H1 (cell line): ENCODE measurements at regions not wholly inside any gene's neighbourhood (a gene's known extent, or its start where the extent isn't known, plus 50 kb on each side); places are given as distances from the start of the nearest gene placed in this dataset.

Experiments used
- CTCF ChIA-PET: fragments of 300-600 bp; sonication (Branson Sonifier 250); formaldehyde crosslinking; loops from one replicate; lab custom pipeline; 2021; ENCODE audit not compliant: partially characterized antibody; lab: Charles Lee
- POLR2A ChIA-PET: fragments of 300-600 bp; sonication (Branson Sonifier 250); formaldehyde crosslinking; loops from one replicate; lab custom pipeline; 2021; ENCODE audit warnings: inconsistent platforms; ENCODE audit not compliant: partially characterized antibody; lab: Charles Lee
- DNase-seq, 2 experiments: peaks; one replicate each; pipeline versions ENCODE4 v3.0.0 to v3.0.0-alpha.2; 2010 to 2022; ENCODE audit warnings: low spot score in 2 of 2, low read depth in 1 of 2, mixed read lengths in 1 of 2
- FAIRE-seq: peaks from 2 replicates; lab custom pipeline; 2011; peaks lifted over from hg19 to GRCh38; lab: Jason Lieb, UNC
- H2AFZ ChIP-seq: 2 replicates; pipeline ENCODE4 v1.8.1; 2012; ENCODE audit warnings: low read length, inconsistent platforms
- H2AK5ac ChIP-seq: 2 replicates; pipeline ENCODE4 v1.6.1; 2013; ENCODE audit warnings: low read depth, low read length
- H2BK120ac ChIP-seq: replicated peaks from 2 replicates; pipeline ENCODE3; 2013; ENCODE audit warnings: low read depth, low read length, inconsistent platforms
- H2BK12ac ChIP-seq: 2 replicates; pipeline ENCODE4 v1.6.1; 2013; ENCODE audit warnings: low read depth, low read length
- H2BK15ac ChIP-seq: 2 replicates; pipeline ENCODE4 v1.6.1; 2013; ENCODE audit warnings: low read length
- H2BK20ac ChIP-seq: 2 replicates; pipeline ENCODE4 v1.6.1; 2013; ENCODE audit warnings: low read length
- H2BK5ac ChIP-seq: 2 replicates; pipeline ENCODE4 v1.6.1; 2013; ENCODE audit warnings: low read depth, low read length
- H3K14ac ChIP-seq: 2 replicates; pipeline ENCODE4 v1.6.1; 2013; ENCODE audit warnings: inconsistent platforms; ENCODE audit not compliant: insufficient read length
- H3K18ac ChIP-seq: 2 replicates; pipeline ENCODE4 v1.6.1; 2013; ENCODE audit warnings: low read length; ENCODE audit errors: extremely low read depth
- H3K23ac ChIP-seq: 2 replicates; pipeline ENCODE4 v1.6.1; 2013; ENCODE audit warnings: inconsistent platforms; ENCODE audit not compliant: insufficient read length
- H3K23me2 ChIP-seq: 2 replicates; pipeline ENCODE4 v1.6.1; 2013; ENCODE audit warnings: low read depth, low read length
- H3K27ac ChIP-seq: 2 replicates; pipeline ENCODE4 v1.6.1; 2011; ENCODE audit warnings: low read depth, low read length, inconsistent platforms
- H3K27me3 ChIP-seq, 4 experiments: replicated peaks in 1 of 4; 1 replicate in 1 of 4; 2 replicates in 3 of 4; pipeline versions ENCODE4 v1.6.1 to v1.8.1; 2011 to 2013; ENCODE audit warnings: low read length in 3 of 4, mild to moderate bottlenecking in 3 of 4, inconsistent platforms in 2 of 4, mixed read lengths in 2 of 4, moderate library complexity in 1 of 4; ENCODE audit not compliant: control insufficient read depth in 3 of 4, insufficient read depth in 3 of 4; ENCODE audit errors: extremely low read depth in 1 of 4
- H3K36me3 ChIP-seq, 4 experiments: 2 replicates each; pipeline versions ENCODE4 v1.6.1 to v1.8.1; 2011 to 2013; ENCODE audit warnings: mild to moderate bottlenecking in 4 of 4, low read length in 3 of 4, moderate library complexity in 2 of 4, control low read depth in 1 of 4, inconsistent platforms in 1 of 4; ENCODE audit not compliant: insufficient read depth in 4 of 4, control insufficient read depth in 2 of 4
- H3K4ac ChIP-seq: replicated peaks from 2 replicates; pipeline ENCODE3; 2013; ENCODE audit warnings: low read length, low read depth, mixed read lengths, inconsistent platforms; ENCODE audit not compliant: insufficient read length
- H3K4me1 ChIP-seq, 4 experiments: replicated peaks in 1 of 4; 1 replicate in 1 of 4; 2 replicates in 3 of 4; pipeline versions ENCODE4 v1.6.1 to v1.8.1; 2011 to 2013; ENCODE audit warnings: low read length in 3 of 4, inconsistent platforms in 2 of 4, mixed read lengths in 1 of 4; ENCODE audit not compliant: insufficient read depth in 4 of 4, control insufficient read depth in 3 of 4
- H3K4me2 ChIP-seq, 2 experiments: 2 replicates each; pipeline versions ENCODE4 v1.6.1 to v1.8.1; 2011 to 2013; ENCODE audit warnings: low read depth in 2 of 2, low read length in 2 of 2, control low read depth in 1 of 2, inconsistent platforms in 1 of 2, mild to moderate bottlenecking in 1 of 2; ENCODE audit not compliant: insufficient read depth in 1 of 2
- H3K4me3 ChIP-seq, 4 experiments: fragments of 200-600, 300-600 bp in 1 of 4; sonication (generic), shearing (Covaris generic), sonication (Bioruptor Twin) in 1 of 4; 2 replicates each; pipeline versions ENCODE4 v1.5.1 to v1.8.1; 2011 to 2016; ENCODE audit warnings: low read length in 4 of 4, low read depth in 3 of 4, control low read depth in 2 of 4, inconsistent platforms in 2 of 4, mild to moderate bottlenecking in 2 of 4, mixed read lengths in 1 of 4, moderate library complexity in 1 of 4; ENCODE audit not compliant: insufficient read depth in 2 of 4; ENCODE audit errors: extremely low read depth in 1 of 4
- H3K56ac ChIP-seq: replicated peaks from 2 replicates; pipeline ENCODE3; 2013; ENCODE audit warnings: low read depth, mild to moderate bottlenecking, mixed read lengths, low read length, inconsistent platforms; ENCODE audit not compliant: insufficient read length
- H3K79me1 ChIP-seq: 2 replicates; pipeline ENCODE4 v1.6.1; 2013; ENCODE audit warnings: low read depth, low read length, control low read depth
- H3K79me2 ChIP-seq, 2 experiments: 2 replicates each; pipeline versions ENCODE4 v1.6.1 to v1.8.1; 2012 to 2013; ENCODE audit warnings: low read length in 2 of 2, mild to moderate bottlenecking in 2 of 2, inconsistent platforms in 1 of 2; ENCODE audit not compliant: insufficient read depth in 2 of 2, control insufficient read depth in 1 of 2
- H3K9ac ChIP-seq, 4 experiments: replicated peaks in 1 of 4; 1 replicate in 1 of 4; 2 replicates in 3 of 4; pipeline versions ENCODE4 v1.6.1 to v1.8.1; 2011 to 2013; ENCODE audit warnings: low read depth in 3 of 4, low read length in 3 of 4, control low read depth in 2 of 4, mild to moderate bottlenecking in 2 of 4, moderate library complexity in 2 of 4, inconsistent platforms in 1 of 4; ENCODE audit errors: extremely low read depth in 1 of 4
- H3K9me3 ChIP-seq, 2 experiments: 2 replicates each; pipeline versions ENCODE4 v1.6.1 to v1.8.1; 2012 to 2013; ENCODE audit warnings: mild to moderate bottlenecking in 2 of 2, moderate library complexity in 2 of 2, control low read depth in 1 of 2, inconsistent platforms in 1 of 2, low read depth in 1 of 2, low read length in 1 of 2, mixed read lengths in 1 of 2; ENCODE audit not compliant: insufficient read depth in 2 of 2
- H4K20me1 ChIP-seq, 2 experiments: replicated peaks in 1 of 2; 2 replicates each; pipeline versions ENCODE3 to v1.8.1; 2011 to 2013; ENCODE audit warnings: inconsistent platforms in 2 of 2, low read length in 2 of 2, mild to moderate bottlenecking in 1 of 2; ENCODE audit not compliant: insufficient read depth in 2 of 2, control insufficient read depth in 1 of 2
- H4K5ac ChIP-seq: 2 replicates; pipeline ENCODE4 v1.6.1; 2013; ENCODE audit warnings: low read length, low read depth, mixed read lengths, inconsistent platforms; ENCODE audit not compliant: insufficient read length
- H4K8ac ChIP-seq: 2 replicates; pipeline ENCODE4 v1.8.0; 2013; ENCODE audit warnings: mild to moderate bottlenecking, moderate library complexity, low read length, inconsistent platforms; ENCODE audit not compliant: insufficient read depth; ENCODE audit errors: extremely low read depth
- H4K91ac ChIP-seq: replicated peaks from 2 replicates; pipeline ENCODE3; 2013; ENCODE audit warnings: low read length, mixed read lengths, inconsistent platforms; ENCODE audit not compliant: insufficient read length
- BRCA1 ChIP-seq: IDR thresholded peaks from 2 replicates; pipeline ENCODE4 v1.6.1; 2012; ENCODE audit warnings: low read depth, low read length, improper control_type of control experiment
- CHD2 ChIP-seq: IDR thresholded peaks from 2 replicates; pipeline ENCODE4 v1.6.1; 2012; ENCODE audit warnings: low read length, improper control_type of control experiment
- HDAC6 ChIP-seq: IDR thresholded peaks from one replicate; pipeline ENCODE4 v1.7.1; 2012; ENCODE audit warnings: low read depth, mild to moderate bottlenecking, inconsistent platforms, low read length, moderate library complexity
- JUN ChIP-seq: IDR thresholded peaks from 2 replicates; pipeline ENCODE4 v1.6.1; 2011; ENCODE audit warnings: low read depth, mild to moderate bottlenecking, improper control_type of control experiment, low read length
- WGBS, 2 experiments: shearing (Covaris generic) in 1 of 2; methylation state at CpG; one replicate each; pipeline versions ENCODE4 v1.1.6 to v1.1.7; 2013 to 2015; ENCODE audit warnings: low lambda C conversion rate in 2 of 2, mixed read lengths in 2 of 2, inconsistent platforms in 1 of 2, low coverage in 1 of 2, missing lambda C conversion rate in 1 of 2; ENCODE audit not compliant: insufficient replicate concordance in 2 of 2, insufficient coverage in 1 of 2, insufficient read length in 1 of 2; ENCODE audit errors: extremely low coverage in 1 of 2, missing lambda C conversion rate in 1 of 2; 5-methylcytosine and 5-hydroxymethylcytosine counted together

- no peaks in the 10 kb centered on the region for H3K27me3 ChIP-seq
- H4K91ac ChIP-seq, result no peak overlapping the region
- TF ChIP-seq HDAC6 (no peak), JUN (no peak), BRCA1 (no peak), CHD2 (no peak)
- no peak overlapping the region for H2BK20ac ChIP-seq
- H3K4ac ChIP-seq, result no peak overlapping the region
- no peak overlapping the region for H4K8ac ChIP-seq
- H3K9me3 ChIP-seq, result no peaks in the 10 kb centered on the region
- no peak overlapping the region for H2AFZ ChIP-seq
- no peak overlapping the region for H3K23ac ChIP-seq
- no peak overlapping the region for H3K4me3 ChIP-seq
- WGBS, 2 experiments, result 77% methylated on average over 1 of the region's 1 CpG; no CpG with 5 or more reads in 1 of the 2 experiments
- no peak overlapping the region for H2BK5ac ChIP-seq
- H3K27ac ChIP-seq, result no peak overlapping the region
- H4K20me1 ChIP-seq, result no peaks in the 10 kb centered on the region
- no peaks in the 10 kb centered on the region for H3K4me1 ChIP-seq
- H3K4me2 ChIP-seq, result no peak overlapping the region
- no peak overlapping the region for H2BK120ac ChIP-seq
- no peak overlapping the region for H2BK15ac ChIP-seq
- no peaks in the 10 kb centered on the region; the same call in 1 of the 2 replicates for H3K23me2 ChIP-seq
- CTCF ChIA-PET, result interaction anchor here (0.6 to 0.7 kb wide), 2 partner anchors 12 to 21 kb away, joined by 3 read pairs; no protein-coding TSS in a partner anchor
- no peak overlapping the region for H3K14ac ChIP-seq
- no peaks in the 10 kb centered on the region for H3K79me1 ChIP-seq
- FAIRE-seq (no peak), DNase-seq (no peak)
- H3K36me3 ChIP-seq, result no peaks in the 10 kb centered on the region
- H3K18ac ChIP-seq, result no peak overlapping the region
- POLR2A ChIA-PET, result no interaction called here
- H3K9ac ChIP-seq, result no peak overlapping the region
- H3K79me2 ChIP-seq, result no peaks in the 10 kb centered on the region
- H2AK5ac ChIP-seq, result no peak overlapping the region
- H4K5ac ChIP-seq, result no peak overlapping the region
- no peak overlapping the region for H2BK12ac ChIP-seq
- no peak overlapping the region for H3K56ac ChIP-seq
Measured at GRCh38 chr1:187498028-187498427, 669.3 kb downstream of the PLA2G4A start.
